ENCODE measurements at regions not wholly inside any gene's neighbourhood (a gene's known extent, or its start where the extent isn't known, plus 50 kb on each side); places are given as distances from the start of the nearest gene placed in this dataset.

- H3K36me3 ChIP-seq (ENCODE audit: control insufficient read depth in 2 of 2, insufficient read depth in 2 of 2, low read length in 1 of 2): no peaks in the 10 kb centered on the region
- no peaks in the 10 kb centered on the region for H3K27me3 ChIP-seq (ENCODE audit: control insufficient read depth in 2 of 2, insufficient read depth in 1 of 2, low read length in 1 of 2)
Observed at GRCh38 chr13:44088991-44089413, 209.3 kb downstream of the LACC1 start.

DNA sequence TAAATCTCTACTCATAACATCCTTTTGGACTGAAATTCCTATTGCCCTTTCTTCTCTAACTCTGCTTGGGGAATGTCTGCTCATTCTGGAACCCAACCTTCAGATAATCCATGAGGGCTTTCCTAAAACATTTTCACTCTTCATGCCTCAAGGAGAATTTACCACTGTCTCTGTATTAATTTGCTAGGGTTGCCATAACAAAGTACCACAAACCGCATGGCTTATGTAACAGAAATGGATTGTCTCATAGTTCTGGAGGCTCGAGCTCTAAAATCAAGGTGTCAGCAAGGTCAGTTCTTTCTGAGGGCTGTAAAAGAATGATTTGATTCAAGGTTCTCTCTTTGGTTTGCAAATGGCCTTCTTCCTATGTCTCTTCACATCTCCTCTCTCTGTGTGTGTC, 209.7 kb downstream of the LACC1 start:
- Histone ChIP-seq H3K27me3 (ENCODE audit: control insufficient read depth in 2 of 2, insufficient read depth in 1 of 2, low read length in 1 of 2) (no peaks in the 10 kb centered on the region), H3K4me3 (ENCODE audit: low read length in 2 of 2) (no peak overlapping the region), H3K36me3 (ENCODE audit: control insufficient read depth in 2 of 2, insufficient read depth in 2 of 2, low read length in 1 of 2) (no peaks in the 10 kb centered on the region), H3K4me1 (ENCODE audit: control insufficient read depth in 2 of 2, insufficient read depth in 2 of 2, low read length in 2 of 2) (no peaks in the 10 kb centered on the region), H3K9me3 (ENCODE audit: control insufficient read depth in 2 of 2, insufficient read depth in 1 of 2, low read length in 1 of 2) (no peaks in the 10 kb centered on the region), H3K27ac (ENCODE audit: low read depth in 1 of 2, low read length in 1 of 2) (no peak overlapping the region)
- WGBS: 90% methylated on average over 2 of the region's 2 CpGs
- no peak for DNase-seq (ENCODE audit: low read depth in 6 of 9, low spot score in 9 of 9)

More at GRCh38 chr13:44088991-44089413, 209.3 kb downstream of the LACC1 start:
- Histone ChIP-seq H3K9me3 (ENCODE audit: control insufficient read depth in 2 of 2, insufficient read depth in 1 of 2, low read length in 1 of 2) (no peaks in the 10 kb centered on the region), H3K4me1 (ENCODE audit: control insufficient read depth in 2 of 2, insufficient read depth in 2 of 2, low read length in 2 of 2) (no peaks in the 10 kb centered on the region), H3K4me3 (ENCODE audit: low read length in 2 of 2) (no peak overlapping the region), H3K27ac (ENCODE audit: low read depth in 1 of 2, low read length in 1 of 2) (peak overlapping the region in 1 of 2 donors; percentile 54)
- DNase-seq (ENCODE audit: low read depth in 6 of 9, low spot score in 9 of 9): peak in 2 of 9 donors; percentile 9 to 28
- WGBS: 57% methylated on average over 4 of the region's 4 CpGs

DNA sequence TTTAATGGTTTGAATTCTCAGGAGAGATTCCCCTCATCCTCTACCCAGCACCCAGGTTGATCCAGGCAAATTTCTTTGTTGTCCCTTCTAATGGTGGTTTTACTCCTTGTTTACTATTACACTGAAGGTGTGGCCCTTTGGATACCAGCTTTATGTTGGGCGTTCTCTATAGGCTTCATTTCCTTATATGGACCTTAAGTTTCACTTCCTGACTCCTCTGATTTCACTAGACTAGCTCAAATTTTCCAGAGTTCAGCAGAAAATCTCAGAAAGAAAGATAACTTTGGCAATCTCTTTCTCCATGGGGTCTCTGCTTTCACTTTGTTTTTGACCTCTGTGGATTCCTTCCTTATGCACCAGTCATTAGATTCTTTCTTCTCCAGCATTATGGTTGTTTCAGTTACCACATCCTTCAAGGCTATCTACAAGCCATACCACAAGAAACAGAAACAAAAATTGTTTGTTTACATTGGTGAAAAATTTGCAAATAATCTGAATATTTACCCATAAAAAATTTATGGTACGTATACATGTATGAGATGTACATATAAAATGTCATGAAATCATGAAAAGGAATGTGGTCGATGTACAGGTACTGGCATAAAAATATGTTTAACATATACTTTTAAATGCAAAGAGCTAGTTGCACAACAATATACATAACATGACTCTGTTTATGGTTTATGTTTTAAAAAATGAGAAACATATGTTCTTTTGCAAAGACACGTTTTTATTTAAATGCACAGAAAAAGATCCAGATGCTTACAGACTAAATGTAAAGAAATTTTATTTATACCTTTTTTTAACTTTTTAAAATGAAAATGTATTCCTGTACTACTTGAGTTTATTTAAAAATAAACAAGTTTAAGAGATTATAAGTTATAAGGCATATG, 212.6 kb downstream of the LACC1 start:
- DNase-seq (ENCODE audit: low read depth in 6 of 9, low spot score in 9 of 9): no peak
- Histone ChIP-seq H3K4me1 (ENCODE audit: control insufficient read depth in 2 of 2, insufficient read depth in 2 of 2, low read length in 2 of 2) (no peaks in the 10 kb centered on the region), H3K27ac (ENCODE audit: low read depth in 1 of 2, low read length in 1 of 2) (no peak overlapping the region), H3K9me3 (ENCODE audit: control insufficient read depth in 2 of 2, insufficient read depth in 1 of 2, low read length in 1 of 2) (no peaks in the 10 kb centered on the region), H3K36me3 (ENCODE audit: control insufficient read depth in 2 of 2, insufficient read depth in 2 of 2, low read length in 1 of 2) (no peaks in the 10 kb centered on the region), H3K27me3 (ENCODE audit: control insufficient read depth in 2 of 2, insufficient read depth in 1 of 2, low read length in 1 of 2) (no peaks in the 10 kb centered on the region), H3K4me3 (ENCODE audit: low read length in 2 of 2) (no peak overlapping the region)
- 96% methylated on average over 4 of the region's 4 CpGs for WGBS

DNA sequence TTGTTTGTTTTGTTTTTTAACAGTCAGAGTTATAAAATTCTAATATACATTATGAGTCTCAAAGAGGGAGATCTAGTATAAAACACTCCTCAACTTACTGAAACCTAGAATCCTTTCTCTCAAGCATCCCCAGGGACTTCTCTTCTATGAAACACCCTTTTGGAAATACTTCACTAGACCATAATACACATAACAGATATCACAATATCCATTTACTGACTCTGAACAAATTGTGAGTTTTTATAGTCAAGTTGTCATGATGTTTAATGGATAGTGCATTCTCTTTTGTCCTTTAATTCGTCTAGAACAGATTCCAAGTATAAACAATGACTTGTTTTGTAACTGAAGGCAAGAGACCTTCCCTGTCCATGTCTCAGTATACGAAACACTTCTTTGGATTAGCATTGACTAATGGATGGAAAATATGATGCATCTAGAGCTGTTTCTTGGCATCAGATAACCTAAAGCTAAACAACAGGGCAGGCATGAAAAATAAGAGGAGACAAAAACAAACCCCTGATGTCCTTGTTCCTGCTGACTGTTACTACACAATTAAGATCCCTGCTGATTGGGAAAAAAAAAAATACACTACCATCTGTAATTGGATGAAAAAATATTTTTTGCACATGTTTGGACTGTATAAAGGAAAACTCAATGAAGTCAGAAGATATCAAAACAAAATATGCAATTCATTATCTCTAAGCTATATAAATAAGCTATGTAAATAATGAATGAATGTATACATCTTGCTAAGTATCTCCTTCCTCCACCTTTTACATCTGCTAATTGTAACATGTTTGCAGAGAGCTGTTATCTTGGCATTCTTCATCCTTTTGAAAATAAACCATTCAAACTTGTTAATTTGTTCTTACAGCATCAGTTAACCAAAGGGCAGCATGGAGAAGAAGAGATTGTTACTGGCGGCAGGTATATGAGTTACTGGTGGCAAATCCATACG, 214.2 kb downstream of the LACC1 start:
- Histone ChIP-seq H3K4me3 (ENCODE audit: low read length in 2 of 2) (no peak overlapping the region), H3K27me3 (ENCODE audit: control insufficient read depth in 2 of 2, insufficient read depth in 1 of 2, low read length in 1 of 2) (no peaks in the 10 kb centered on the region), H3K4me1 (ENCODE audit: control insufficient read depth in 2 of 2, insufficient read depth in 2 of 2, low read length in 2 of 2) (no peaks in the 10 kb centered on the region), H3K27ac (ENCODE audit: low read depth in 1 of 2, low read length in 1 of 2) (no peak overlapping the region), H3K36me3 (ENCODE audit: control insufficient read depth in 2 of 2, insufficient read depth in 2 of 2, low read length in 1 of 2) (no peaks in the 10 kb centered on the region), H3K9me3 (ENCODE audit: control insufficient read depth in 2 of 2, insufficient read depth in 1 of 2, low read length in 1 of 2) (no peaks in the 10 kb centered on the region)
- DNase-seq (ENCODE audit: low read depth in 6 of 9, low spot score in 9 of 9): no peak
- 92% methylated on average over 4 of the region's 4 CpGs for WGBS

DNA sequence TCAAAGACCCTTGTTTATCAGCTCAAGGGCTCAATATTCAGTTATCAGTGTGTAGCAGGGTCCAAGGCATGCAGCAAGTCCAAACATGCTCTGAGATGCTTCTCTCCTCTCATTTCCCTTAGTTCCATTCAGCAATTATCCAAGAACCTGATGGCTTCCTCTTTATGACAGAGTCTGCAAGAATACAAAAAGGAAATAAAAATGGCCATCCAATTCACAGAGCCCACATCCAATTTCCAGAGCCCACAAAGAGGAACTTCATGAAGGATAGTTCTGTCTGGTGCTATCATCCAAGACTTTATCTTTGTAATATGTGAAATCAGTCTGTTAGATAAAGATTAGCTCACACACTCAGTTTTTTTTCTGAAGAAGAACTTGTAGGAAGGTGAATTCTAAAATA, 217.2 kb downstream of the LACC1 start:
- H3K9me3 ChIP-seq (ENCODE audit: control insufficient read depth in 2 of 2, insufficient read depth in 1 of 2, low read length in 1 of 2): no peaks in the 10 kb centered on the region
- H3K4me1 ChIP-seq (ENCODE audit: control insufficient read depth in 2 of 2, insufficient read depth in 2 of 2, low read length in 2 of 2): no peaks in the 10 kb centered on the region
- no peak for DNase-seq (ENCODE audit: low read depth in 6 of 9, low spot score in 9 of 9)
- H3K27ac ChIP-seq (ENCODE audit: low read depth in 1 of 2, low read length in 1 of 2): no peak overlapping the region
- H3K27me3 ChIP-seq (ENCODE audit: control insufficient read depth in 2 of 2, insufficient read depth in 1 of 2, low read length in 1 of 2): no peaks in the 10 kb centered on the region
- no peak overlapping the region for H3K4me3 ChIP-seq (ENCODE audit: low read length in 2 of 2)
- no peaks in the 10 kb centered on the region for H3K36me3 ChIP-seq (ENCODE audit: control insufficient read depth in 2 of 2, insufficient read depth in 2 of 2, low read length in 1 of 2)

- H3K27ac ChIP-seq (ENCODE audit: low read depth in 1 of 2, low read length in 1 of 2): no peak overlapping the region
- H3K4me1 ChIP-seq (ENCODE audit: control insufficient read depth in 2 of 2, insufficient read depth in 2 of 2, low read length in 2 of 2): no peaks in the 10 kb centered on the region
- WGBS: 99% methylated on average over 2 of the region's 2 CpGs
- no peaks in the 10 kb centered on the region for H3K27me3 ChIP-seq (ENCODE audit: control insufficient read depth in 2 of 2, insufficient read depth in 1 of 2, low read length in 1 of 2)
- no peaks in the 10 kb centered on the region for H3K36me3 ChIP-seq (ENCODE audit: control insufficient read depth in 2 of 2, insufficient read depth in 2 of 2, low read length in 1 of 2)
- DNase-seq (ENCODE audit: low read depth in 6 of 9, low spot score in 9 of 9): no peak
- no peak overlapping the region for H3K4me3 ChIP-seq (ENCODE audit: low read length in 2 of 2)
- H3K9me3 ChIP-seq (ENCODE audit: control insufficient read depth in 2 of 2, insufficient read depth in 1 of 2, low read length in 1 of 2): no peaks in the 10 kb centered on the region
Observed at GRCh38 chr13:44098559-44098958, 218.9 kb downstream of the LACC1 start.

DNA sequence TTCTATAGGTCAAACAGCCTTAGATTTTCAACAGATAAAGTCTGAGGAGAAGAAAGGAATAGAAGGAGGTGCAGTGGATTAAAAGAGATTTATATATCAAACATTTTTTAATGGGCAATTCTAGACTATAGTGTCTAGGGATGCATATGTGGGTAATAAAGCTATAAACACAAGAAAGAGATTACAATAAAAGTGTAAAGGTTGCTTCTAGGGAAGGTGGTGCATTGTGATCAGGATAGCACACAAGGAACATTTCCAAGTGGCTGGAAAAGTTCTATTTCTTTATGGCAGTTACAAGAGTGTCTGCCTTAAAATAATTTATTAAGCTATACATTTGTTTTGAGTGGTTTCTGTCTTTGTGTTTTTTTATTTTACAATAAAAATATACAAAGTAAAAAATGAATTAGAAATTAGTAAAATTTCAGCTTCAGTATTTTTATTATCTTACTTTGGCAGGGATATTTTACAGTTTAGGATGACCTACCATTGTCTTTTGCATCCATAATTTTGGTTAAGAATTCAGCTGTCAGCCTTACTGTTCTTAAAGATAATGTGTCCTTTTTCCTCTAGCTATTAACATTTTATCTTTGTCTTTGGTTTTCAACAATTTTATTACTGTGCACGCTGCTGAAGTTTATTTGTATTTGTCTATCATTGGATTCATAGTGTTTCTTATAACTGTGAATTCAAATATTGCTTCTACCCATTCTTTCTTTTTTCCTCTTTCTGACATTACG, 221.8 kb downstream of the LACC1 start:
- Histone ChIP-seq H3K4me1 (ENCODE audit: control insufficient read depth in 2 of 2, insufficient read depth in 2 of 2, low read length in 2 of 2) (peaks cover 0 to 6% of the 10 kb centered on the region in 2 donors), H3K27me3 (ENCODE audit: control insufficient read depth in 2 of 2, insufficient read depth in 1 of 2, low read length in 1 of 2) (no peaks in the 10 kb centered on the region), H3K4me3 (ENCODE audit: low read length in 2 of 2) (no peak overlapping the region), H3K9me3 (ENCODE audit: control insufficient read depth in 2 of 2, insufficient read depth in 1 of 2, low read length in 1 of 2) (no peaks in the 10 kb centered on the region), H3K27ac (ENCODE audit: low read depth in 1 of 2, low read length in 1 of 2) (no peak overlapping the region), H3K36me3 (ENCODE audit: control insufficient read depth in 2 of 2, insufficient read depth in 2 of 2, low read length in 1 of 2) (no peaks in the 10 kb centered on the region)
- DNase-seq (ENCODE audit: low read depth in 6 of 9, low spot score in 9 of 9): no peak
- WGBS: 78% methylated on average over 2 of the region's 2 CpGs

GRCh38 chr13:44103429-44104196, 223.9 kb downstream of the LACC1 start:
- Histone ChIP-seq H3K27me3 (ENCODE audit: control insufficient read depth in 2 of 2, insufficient read depth in 1 of 2, low read length in 1 of 2) (no peaks in the 10 kb centered on the region), H3K27ac (ENCODE audit: low read depth in 1 of 2, low read length in 1 of 2) (no peak overlapping the region), H3K4me3 (ENCODE audit: low read length in 2 of 2) (no peak overlapping the region), H3K4me1 (ENCODE audit: control insufficient read depth in 2 of 2, insufficient read depth in 2 of 2, low read length in 2 of 2) (peaks cover 0 to 12% of the 10 kb centered on the region in 2 donors), H3K9me3 (ENCODE audit: control insufficient read depth in 2 of 2, insufficient read depth in 1 of 2, low read length in 1 of 2) (no peaks in the 10 kb centered on the region), H3K36me3 (ENCODE audit: control insufficient read depth in 2 of 2, insufficient read depth in 2 of 2, low read length in 1 of 2) (no peaks in the 10 kb centered on the region)
- WGBS: 95% methylated on average over 10 of the region's 10 CpGs
- DNase-seq (ENCODE audit: low read depth in 6 of 9, low spot score in 9 of 9): no peak
